Central memory CD4-positive, alpha-beta T cell (primary cell): ENCODE measurements at regions not wholly inside any gene's neighbourhood (a gene's known extent, or its start where the extent isn't known, plus 50 kb on each side); places are given as distances from the start of the nearest gene placed in this dataset.

ENCODE experiments used
- DNase-seq: peaks from one replicate; pipeline ENCODE4 v3.0.0; 2022

GRCh38 chr10:61356354-61356753 lies 96.8 kb downstream of the TMEM26 start:
- no peak for DNase-seq

GRCh38 chr10:61355211-61355610 lies 98.0 kb downstream of the TMEM26 start:
- DNase-seq, result no peak

- DNase-seq, result no peak
These were observed 98.7 kb downstream of the TMEM26 start for GRCh38 chr10:61354401-61354975.

GRCh38 chr10:61350794-61351193 lies 102.4 kb downstream of the TMEM26 start:
- no peak for DNase-seq

GRCh38 chr10:61350068-61350467 lies 103.1 kb downstream of the TMEM26 start:
- DNase-seq, result no peak

- no peak for DNase-seq
These were observed 106.3 kb downstream of the TMEM26 start for GRCh38 chr10:61346796-61347413.

GRCh38 chr10:61343796-61344195 lies 109.4 kb downstream of the TMEM26 start:
- DNase-seq, result no peak

- DNase-seq, result no peak
These were observed 110.2 kb downstream of the TMEM26 start for GRCh38 chr10:61342858-61343572.

- DNase-seq, result no peak
These were observed 112.2 kb downstream of the TMEM26 start for GRCh38 chr10:61341008-61341407.

GRCh38 chr10:61338146-61338545 lies 115.0 kb downstream of the TMEM26 start:
- DNase-seq, result no peak

- no peak for DNase-seq
These were observed 115.4 kb downstream of the TMEM26 start for GRCh38 chr10:61337741-61338140.

GRCh38 chr10:61336831-61337230 lies 116.3 kb downstream of the TMEM26 start:
- no peak for DNase-seq

- no peak for DNase-seq
These were observed 117.8 kb downstream of the TMEM26 start for GRCh38 chr10:61335359-61335758.

- DNase-seq, result no peak
These were observed 120.6 kb downstream of the TMEM26 start for GRCh38 chr10:61332581-61332980.

- DNase-seq, result no peak
These were observed 122.5 kb downstream of the TMEM26 start for GRCh38 chr10:61330669-61331068.

GRCh38 chr10:61329854-61330253 lies 123.3 kb downstream of the TMEM26 start:
- no peak for DNase-seq

GRCh38 chr10:61325223-61325960 lies 127.8 kb downstream of the TMEM26 start:
- no peak for DNase-seq

GRCh38 chr10:61323726-61324125 lies 129.5 kb downstream of the TMEM26 start:
- no peak for DNase-seq

- DNase-seq, result no peak
These were observed 131.9 kb downstream of the TMEM26 start for GRCh38 chr10:61321041-61321857.

- no peak for DNase-seq
These were observed 133.0 kb downstream of the TMEM26 start for GRCh38 chr10:61320257-61320587.

- DNase-seq, result no peak
These were observed 133.6 kb downstream of the TMEM26 start for GRCh38 chr10:61319386-61320256.

GRCh38 chr10:61318429-61318828 lies 134.8 kb downstream of the TMEM26 start:
- no peak for DNase-seq
